ENCODE measurements at regions not wholly inside any gene's neighbourhood (a gene's known extent, or its start where the extent isn't known, plus 50 kb on each side); places are given as distances from the start of the nearest gene placed in this dataset.
"Not testable (repeated sequence)": the region's sequence is repeated elsewhere in the genome, so short reads cannot be mapped to it uniquely, and the experiment has no call there.

- TF ChIP-seq CTCF (IDR thresholded peaks at IDR 0.05): no peak
- H3K79me2 ChIP-seq: peaks cover 52% of the 10 kb centered on the region
- H3K27me3 ChIP-seq (ENCODE audit: control insufficient read depth, insufficient read depth, low read length): no peaks in the 10 kb centered on the region
These were observed 175.1 kb upstream of the ID2 start for GRCh38 chr2:8506746-8507145.

DNA sequence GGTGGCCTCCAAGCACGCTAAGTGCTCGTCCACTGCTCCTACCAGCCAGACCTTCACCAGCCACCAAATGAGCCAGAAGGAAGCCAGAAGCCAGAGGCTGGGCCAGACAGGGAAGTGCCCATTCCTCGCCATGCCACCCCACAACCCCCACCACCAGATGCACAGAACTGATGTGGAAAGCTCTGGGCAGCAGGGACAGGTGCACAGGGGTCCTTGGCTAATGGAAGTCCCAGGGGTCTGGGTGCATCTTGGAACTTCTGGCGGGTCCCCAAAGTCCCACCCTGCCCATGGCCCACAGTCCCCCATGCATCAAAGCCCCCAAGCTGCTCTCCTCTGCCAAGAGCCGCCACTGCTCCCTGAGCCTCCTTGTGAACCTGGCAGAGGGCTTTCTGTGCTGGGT, 173.1 kb upstream of the ID2 start:
- Histone ChIP-seq H3K27me3 (ENCODE audit: control insufficient read depth, insufficient read depth, low read length) (no peaks in the 10 kb centered on the region), H3K27ac (peak overlapping the region; percentile 96), H3K4me3 (ENCODE audit: low read depth, low read length) (no peak overlapping the region), H3K9me3 (ENCODE audit: control insufficient read depth, low read length) (no peaks in the 10 kb centered on the region), H3K36me3 (ENCODE audit: control insufficient read depth, insufficient read depth, low read length) (no peaks in the 10 kb centered on the region), H2AFZ (no peak overlapping the region), H3K9ac (no peak overlapping the region), H3K4me1 (peaks cover 65% of the 10 kb centered on the region), H3K4me2 (ENCODE audit: low read length) (no peak overlapping the region), H3K79me2 (peaks cover 52% of the 10 kb centered on the region)
- no peak for TF ChIP-seq CTCF (IDR thresholded peaks at IDR 0.05)

More at GRCh38 chr2:8506746-8507145, 175.1 kb upstream of the ID2 start:
- Histone ChIP-seq H3K4me1 (peaks cover 56% of the 10 kb centered on the region), H3K36me3 (ENCODE audit: control insufficient read depth, insufficient read depth, low read length) (no peaks in the 10 kb centered on the region), H3K9ac (no peak overlapping the region), H3K9me3 (ENCODE audit: control insufficient read depth, low read length) (no peaks in the 10 kb centered on the region), H3K4me2 (ENCODE audit: low read length) (no peak overlapping the region), H2AFZ (no peak overlapping the region), H3K4me3 (ENCODE audit: low read depth, low read length) (no peak overlapping the region), H3K27ac (peak overlapping the region; percentile 96)

- peaks cover 52% of the 10 kb centered on the region for H3K79me2 ChIP-seq
- H3K27ac ChIP-seq: peak overlapping the region; percentile 96
- peaks cover 73% of the 10 kb centered on the region for H3K4me1 ChIP-seq
- H3K4me2 ChIP-seq (ENCODE audit: low read length): no peak overlapping the region
- no peak overlapping the region for H2AFZ ChIP-seq
- no peak overlapping the region for H3K9ac ChIP-seq
- H3K36me3 ChIP-seq (ENCODE audit: control insufficient read depth, insufficient read depth, low read length): no peaks in the 10 kb centered on the region
- no peaks in the 10 kb centered on the region for H3K27me3 ChIP-seq (ENCODE audit: control insufficient read depth, insufficient read depth, low read length)
- no peak overlapping the region for H3K4me3 ChIP-seq (ENCODE audit: low read depth, low read length)
- TF ChIP-seq CTCF (IDR thresholded peaks at IDR 0.05): no peak
- H3K9me3 ChIP-seq (ENCODE audit: control insufficient read depth, low read length): no peaks in the 10 kb centered on the region
These were observed 172.2 kb upstream of the ID2 start for GRCh38 chr2:8509621-8510020.

DNA sequence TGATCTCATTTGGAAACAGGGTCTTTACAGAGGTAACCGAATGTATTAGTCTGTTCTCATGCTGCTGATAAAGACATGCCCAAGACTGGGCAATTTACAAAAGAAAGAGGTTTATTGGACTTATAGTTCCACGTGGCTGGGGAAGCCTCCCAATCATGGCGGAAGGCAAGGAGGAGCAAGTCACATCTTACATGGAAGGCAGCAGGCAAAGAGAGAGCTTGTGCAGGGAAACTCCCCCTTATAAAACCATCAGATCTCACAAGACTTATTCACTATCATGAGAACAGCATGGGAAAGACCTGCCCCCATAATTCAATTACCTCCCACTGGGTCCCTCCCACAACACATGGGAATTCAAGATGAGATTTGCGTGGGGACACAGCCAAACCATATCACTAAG, 171.8 kb upstream of the ID2 start:
- not testable (repeated sequence) for H2AFZ ChIP-seq; H3K27me3 ChIP-seq (ENCODE audit: control insufficient read depth, insufficient read depth, low read length); H3K9ac ChIP-seq; H3K9me3 ChIP-seq (ENCODE audit: control insufficient read depth, low read length); H3K4me3 ChIP-seq (ENCODE audit: low read depth, low read length); H3K36me3 ChIP-seq (ENCODE audit: control insufficient read depth, insufficient read depth, low read length); H3K4me2 ChIP-seq (ENCODE audit: low read length)
- Histone ChIP-seq H3K27ac (peak overlapping the region; percentile 96), H3K79me2 (peaks cover 52% of the 10 kb centered on the region), H3K4me1 (peaks cover 78% of the 10 kb centered on the region)

DNA sequence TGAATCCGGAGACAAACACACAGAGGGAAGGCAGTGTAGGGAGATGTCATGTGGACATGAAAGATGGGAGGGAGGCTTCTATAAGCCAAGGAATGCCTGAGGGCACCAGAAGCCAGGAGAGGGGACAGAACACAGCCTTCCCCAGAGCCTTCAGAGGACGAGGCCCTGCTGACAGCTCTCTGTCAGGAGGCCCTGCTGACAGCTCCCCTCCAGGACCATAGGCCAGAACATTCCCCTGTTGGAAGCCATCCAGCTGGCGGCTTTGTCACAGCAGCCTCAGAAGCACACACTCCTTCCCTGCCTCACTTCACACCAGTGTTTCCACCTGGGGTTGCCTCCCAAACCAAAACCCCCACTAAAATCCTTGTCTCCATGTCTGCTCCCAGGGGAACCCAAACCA, 171.3 kb upstream of the ID2 start:
- Histone ChIP-seq H3K27me3 (ENCODE audit: control insufficient read depth, insufficient read depth, low read length) (no peaks in the 10 kb centered on the region), H2AFZ (no peak overlapping the region), H3K79me2 (peaks cover 48% of the 10 kb centered on the region), H3K9me3 (ENCODE audit: control insufficient read depth, low read length) (no peaks in the 10 kb centered on the region), H3K4me1 (peaks cover 78% of the 10 kb centered on the region), H3K9ac (no peak overlapping the region), H3K4me3 (ENCODE audit: low read depth, low read length) (no peak overlapping the region), H3K36me3 (ENCODE audit: control insufficient read depth, insufficient read depth, low read length) (no peaks in the 10 kb centered on the region), H3K27ac (peak overlapping the region; percentile 96), H3K4me2 (ENCODE audit: low read length) (no peak overlapping the region)
- TF ChIP-seq CTCF (IDR thresholded peaks at IDR 0.05): no peak

Measured in parathyroid adenoma (tissue), 2 donors.